ENCODE measurements at regions not wholly inside any gene's neighbourhood (a gene's known extent, or its start where the extent isn't known, plus 50 kb on each side); places are given as distances from the start of the nearest gene placed in this dataset.
"Not testable (repeated sequence)": the region's sequence is repeated elsewhere in the genome, so short reads cannot be mapped to it uniquely, and the experiment has no call there.

- DNase-seq = no peak
These were observed 189.3 kb downstream of the KCNS3 start for GRCh38 chr2:18067588-18068384.

- no peak for DNase-seq
These were observed 188.4 kb downstream of the KCNS3 start for GRCh38 chr2:18066894-18067293.

GRCh38 chr2:18066066-18066465 is 187.6 kb downstream of the KCNS3 start:
- no peak for DNase-seq

- no peak for DNase-seq
These were observed 186.8 kb downstream of the KCNS3 start for GRCh38 chr2:18065249-18065648.

- DNase-seq = no peak
These were observed 185.5 kb downstream of the KCNS3 start for GRCh38 chr2:18063826-18064470.

- no peak for DNase-seq
These were observed 184.4 kb downstream of the KCNS3 start for GRCh38 chr2:18062892-18063291.

GRCh38 chr2:18061717-18062116 is 183.2 kb downstream of the KCNS3 start:
- DNase-seq = no peak

- no peak for DNase-seq
These were observed 179.2 kb downstream of the KCNS3 start for GRCh38 chr2:18057657-18058056.

- DNase-seq = no peak
These were observed 176.8 kb downstream of the KCNS3 start for GRCh38 chr2:18055290-18055689.

- no peak for DNase-seq
These were observed 171.5 kb downstream of the KCNS3 start for GRCh38 chr2:18050001-18050400.

- DNase-seq = no peak
These were observed 170.9 kb downstream of the KCNS3 start for GRCh38 chr2:18049325-18049724.

- no peak for DNase-seq
These were observed 169.6 kb downstream of the KCNS3 start for GRCh38 chr2:18047896-18048657.

GRCh38 chr2:18047213-18047611 is 168.7 kb downstream of the KCNS3 start:
- no peak for DNase-seq

GRCh38 chr2:18046558-18047212 is 168.2 kb downstream of the KCNS3 start:
- DNase-seq = no peak

GRCh38 chr2:18046017-18046416 is 167.6 kb downstream of the KCNS3 start:
- DNase-seq = no peak

GRCh38 chr2:18045230-18045629 is 166.8 kb downstream of the KCNS3 start:
- DNase-seq = no peak

GRCh38 chr2:18017381-18017780 is 138.9 kb downstream of the KCNS3 start:
- not testable (repeated sequence) for DNase-seq

GRCh38 chr2:18009891-18010290 is 131.4 kb downstream of the KCNS3 start:
- DNase-seq = no peak

GRCh38 chr2:18005411-18005810 is 126.9 kb downstream of the KCNS3 start:
- DNase-seq = no peak

GRCh38 chr2:18001671-18002070 is 123.2 kb downstream of the KCNS3 start:
- DNase-seq = no peak

- no peak for DNase-seq
These were observed 118.5 kb downstream of the KCNS3 start for GRCh38 chr2:17996978-17997377.

- no peak for DNase-seq
These were observed 117.1 kb downstream of the KCNS3 start for GRCh38 chr2:17995593-17995992.
